GM23248 (cell line): ENCODE measurements at regions not wholly inside any gene's neighbourhood (a gene's known extent, or its start where the extent isn't known, plus 50 kb on each side); places are given as distances from the start of the nearest gene placed in this dataset.

Experiments used
- DNase-seq: peaks from one replicate; pipeline ENCODE4 v3.0.0-alpha.2; 2015
- H2AFZ ChIP-seq: fragments of 200-600 bp; sonication (generic); 2 replicates; pipeline ENCODE4 v1.6.1; 2016; ENCODE audit warnings: antibody characterized with exemption
- H3F3A ChIP-seq: fragments of 200-600 bp; sonication (generic); 2 replicates; pipeline ENCODE4 v1.6.1; 2016; ENCODE audit warnings: mild to moderate bottlenecking, antibody characterized with exemption, mixed run types; ENCODE audit not compliant: insufficient read depth
- H3K27ac ChIP-seq: fragments of 200-600 bp; sonication (generic); 2 replicates; pipeline ENCODE4 v1.5.1; 2016; ENCODE audit warnings: mild to moderate bottlenecking
- H3K27me3 ChIP-seq: fragments of 200-600 bp; sonication (generic); replicated peaks from 2 replicates; pipeline ENCODE4 v1.6.1; 2016; ENCODE audit warnings: mild to moderate bottlenecking; ENCODE audit not compliant: insufficient read depth
- H3K36me3 ChIP-seq: fragments of 200-600 bp; sonication (generic); 2 replicates; pipeline ENCODE4 v1.6.1; 2016; ENCODE audit warnings: low read depth, mild to moderate bottlenecking
- H3K4me1 ChIP-seq: fragments of 200-600 bp; sonication (generic); 2 replicates; pipeline ENCODE4 v1.6.1; 2016; ENCODE audit warnings: mild to moderate bottlenecking; ENCODE audit not compliant: insufficient read depth
- H3K4me2 ChIP-seq: fragments of 200-600 bp; sonication (generic); one replicate; pipeline ENCODE4 v1.6.1; 2016; ENCODE audit warnings: mild to moderate bottlenecking; ENCODE audit not compliant: unreplicated experiment
- H3K4me3 ChIP-seq: fragments of 200-600 bp; sonication (generic); 2 replicates; pipeline ENCODE4 v1.5.1; 2016; ENCODE audit warnings: mild to moderate bottlenecking
- H3K79me2 ChIP-seq: fragments of 200-600 bp; sonication (generic); 2 replicates; pipeline ENCODE4 v1.6.1; 2016; ENCODE audit warnings: mild to moderate bottlenecking; ENCODE audit not compliant: insufficient read depth
- H3K9ac ChIP-seq: fragments of 200-600 bp; sonication (generic); 2 replicates; pipeline ENCODE4 v1.6.1; 2016; ENCODE audit warnings: mild to moderate bottlenecking
- H3K9me2 ChIP-seq: fragments of 200-600 bp; sonication (generic); 2 replicates; pipeline ENCODE4 v1.6.1; 2016; ENCODE audit warnings: mixed run types, mild to moderate bottlenecking, moderate library complexity; ENCODE audit not compliant: insufficient read depth
- H3K9me3 ChIP-seq: fragments of 200-600 bp; sonication (generic); one replicate; pipeline ENCODE4 v1.6.1; 2017; ENCODE audit warnings: low read depth
- H4K20me1 ChIP-seq: fragments of 200-600 bp; sonication (generic); 2 replicates; pipeline ENCODE4 v1.6.0; 2016; ENCODE audit not compliant: insufficient read depth
- EZH2 ChIP-seq: fragments of 200-600 bp; sonication (generic); IDR thresholded peaks from 2 replicates; pipeline ENCODE4 v1.6.1; 2018; ENCODE audit warnings: antibody characterized with exemption, mild to moderate bottlenecking; ENCODE audit not compliant: insufficient read depth, poor library complexity, severe bottlenecking
- EZH2phosphoT487 ChIP-seq: fragments of 200-600 bp; sonication (generic); IDR thresholded peaks from 2 replicates; pipeline ENCODE4 v1.6.1; 2018; ENCODE audit warnings: antibody characterized with exemption, moderate library complexity, mild to moderate bottlenecking, low read depth; ENCODE audit not compliant: insufficient read depth
- WGBS, 2 experiments: methylation state at CpG; one replicate each; pipeline ENCODE4 v1.1.6; 2015 to 2017; ENCODE audit warnings: low lambda C conversion rate in 2 of 2, low coverage in 1 of 2; ENCODE audit errors: missing lambda C conversion rate in 2 of 2; 5-methylcytosine and 5-hydroxymethylcytosine counted together
- in situ Hi-C: fragments of 300-500 bp; cut with MboI; formaldehyde crosslinking; loops from 2 replicates; pipeline ENCODE4 v1.15.0; 2020

- no peaks in the 10 kb centered on the region for H4K20me1 ChIP-seq
- no peaks in the 10 kb centered on the region for H3K4me1 ChIP-seq
- H3K27ac ChIP-seq, result no peak overlapping the region
- no peaks in the 10 kb centered on the region for H3F3A ChIP-seq
- no peak for DNase-seq
- in situ Hi-C loops, result loop anchor here (25.0 kb wide), 1 partner anchor 176 kb away; no protein-coding TSS in a partner anchor
- H3K79me2 ChIP-seq, result no peaks in the 10 kb centered on the region
- TF ChIP-seq EZH2phosphoT487 (no peak), EZH2 (no peak)
- H3K36me3 ChIP-seq, result no peaks in the 10 kb centered on the region
- H3K4me2 ChIP-seq, result no peak overlapping the region
- H3K27me3 ChIP-seq, result peaks cover 5% of the 10 kb centered on the region; the same call in 1 of the 2 replicates
- H3K9me2 ChIP-seq, result no peaks in the 10 kb centered on the region
- no peaks in the 10 kb centered on the region for H3K9me3 ChIP-seq
- no peak overlapping the region for H2AFZ ChIP-seq
- H3K9ac ChIP-seq, result no peak overlapping the region
- WGBS, 2 experiments, result 49 to 53% methylated on average over 2 of the region's 2 CpGs
- no peak overlapping the region for H3K4me3 ChIP-seq
Observed at GRCh38 chr2:165011199-165011598, 55.9 kb upstream of the SLC38A11 start.

GRCh38 chr2:165010556-165010955, 55.2 kb upstream of the SLC38A11 start:
- Histone ChIP-seq H3K4me2 (no peak overlapping the region), H2AFZ (no peak overlapping the region), H3K27me3 (peaks cover 5% of the 10 kb centered on the region; the same call in 1 of the 2 replicates), H3K27ac (no peak overlapping the region), H3K9me2 (no peaks in the 10 kb centered on the region), H3K9me3 (no peaks in the 10 kb centered on the region), H3K4me3 (no peak overlapping the region), H3K9ac (no peak overlapping the region), H3K36me3 (no peaks in the 10 kb centered on the region), H3K79me2 (no peaks in the 10 kb centered on the region), H3K4me1 (no peaks in the 10 kb centered on the region), H4K20me1 (no peaks in the 10 kb centered on the region), H3F3A (no peaks in the 10 kb centered on the region)
- no peak for DNase-seq
- WGBS, 2 experiments, result 46 to 50% methylated on average over 1 of the region's 1 CpG
- TF ChIP-seq EZH2 (no peak), EZH2phosphoT487 (no peak)
- in situ Hi-C loops, result loop anchor here (25.0 kb wide), 1 partner anchor 177 kb away; no protein-coding TSS in a partner anchor

GRCh38 chr2:165009466-165009865, 54.1 kb upstream of the SLC38A11 start:
- no peaks in the 10 kb centered on the region for H3K36me3 ChIP-seq
- WGBS, 2 experiments, result 0% methylated on average over 1 of the region's 1 CpG
- no peak overlapping the region for H3K4me2 ChIP-seq
- H3K27me3 ChIP-seq, result 0 out of 2 replicates have a peak, but pooled peaks cover 3% of the 10 kb centered on the region
- in situ Hi-C loops, result loop anchor here (25.0 kb wide), 1 partner anchor 178 kb away; no protein-coding TSS in a partner anchor
- no peak overlapping the region for H3K27ac ChIP-seq
- H3K79me2 ChIP-seq, result no peaks in the 10 kb centered on the region
- no peak overlapping the region for H3K4me3 ChIP-seq
- no peaks in the 10 kb centered on the region for H3K9me2 ChIP-seq
- TF ChIP-seq EZH2 (no peak), EZH2phosphoT487 (no peak)
- no peaks in the 10 kb centered on the region for H3K4me1 ChIP-seq
- no peaks in the 10 kb centered on the region for H3F3A ChIP-seq
- no peaks in the 10 kb centered on the region for H3K9me3 ChIP-seq
- no peak overlapping the region for H2AFZ ChIP-seq
- no peaks in the 10 kb centered on the region for H4K20me1 ChIP-seq
- peak; percentile 60 for DNase-seq
- H3K9ac ChIP-seq, result no peak overlapping the region

GRCh38 chr2:165008730-165009315, 53.5 kb upstream of the SLC38A11 start:
- no peak overlapping the region for H3K4me2 ChIP-seq
- H3K27me3 ChIP-seq, result no peaks in the 10 kb centered on the region
- H4K20me1 ChIP-seq, result no peaks in the 10 kb centered on the region
- H3K79me2 ChIP-seq, result no peaks in the 10 kb centered on the region
- H3K9ac ChIP-seq, result no peak overlapping the region
- H3K4me3 ChIP-seq, result no peak overlapping the region
- no peaks in the 10 kb centered on the region for H3K9me2 ChIP-seq
- 32 to 40% methylated on average over 3 of the region's 3 CpGs for WGBS, 2 experiments
- no peaks in the 10 kb centered on the region for H3F3A ChIP-seq
- TF ChIP-seq EZH2 (no peak), EZH2phosphoT487 (no peak)
- in situ Hi-C loops, result loop anchor here (25.0 kb wide), 1 partner anchor 178 kb away; no protein-coding TSS in a partner anchor
- H3K4me1 ChIP-seq, result no peaks in the 10 kb centered on the region
- no peaks in the 10 kb centered on the region for H3K36me3 ChIP-seq
- DNase-seq, result peak; percentile 45
- no peak overlapping the region for H2AFZ ChIP-seq
- no peak overlapping the region for H3K27ac ChIP-seq
- H3K9me3 ChIP-seq, result no peaks in the 10 kb centered on the region
